Natural killer cell treated with Interleukin-12 subunit alpha and Interleukin-12 subunit beta and Interleukin-15 and Interleukin-18, amount 100 ng/mL, for 72 hours (primary cell): ENCODE measurements at regions not wholly inside any gene's neighbourhood (a gene's known extent, or its start where the extent isn't known, plus 50 kb on each side); places are given as distances from the start of the nearest gene placed in this dataset.
"Not testable (repeated sequence)": the region's sequence is repeated elsewhere in the genome, so short reads cannot be mapped to it uniquely, and the experiment has no call there.

Experiments used
- ATAC-seq, 2 donors: fragments of 150-1000 bp; cut with Tn5 transposase in 1 of 2; sonication (Bioruptor Pico), chemical (Tn5 transposase) in 1 of 2; 2 replicates each; pipeline ENCODE4 v1.10.0; 2021
- DNase-seq: peaks from one replicate; pipeline ENCODE4 v3.0.0; 2022; ENCODE audit warnings: low spot score
- H3K27ac Mint-ChIP-seq, 2 donors: 1 replicate in 1 of 2; 2 replicates in 1 of 2; pipeline ENCODE4 v1.8.0; 2022; ENCODE audit warnings: mixed read lengths in 2 of 2, mild to moderate bottlenecking in 1 of 2, moderate library complexity in 1 of 2
- H3K27me3 Mint-ChIP-seq, 2 donors: 1 replicate in 1 of 2; 2 replicates in 1 of 2; pipeline ENCODE4 v1.8.0; 2022; ENCODE audit warnings: mixed read lengths in 2 of 2
- H3K36me3 Mint-ChIP-seq: one replicate; pipeline ENCODE4 v1.8.0; 2022; ENCODE audit warnings: mixed read lengths
- H3K4me1 Mint-ChIP-seq, 2 donors: 1 replicate in 1 of 2; 2 replicates in 1 of 2; pipeline ENCODE4 v1.8.0; 2022; ENCODE audit warnings: low read depth in 2 of 2, mixed read lengths in 2 of 2, mild to moderate bottlenecking in 1 of 2
- H3K4me3 Mint-ChIP-seq: one replicate; pipeline ENCODE4 v1.8.0; 2022; ENCODE audit warnings: mixed read lengths
- H3K9me3 Mint-ChIP-seq: 2 replicates; pipeline ENCODE4 v1.8.0; 2022; ENCODE audit warnings: mixed read lengths

DNA sequence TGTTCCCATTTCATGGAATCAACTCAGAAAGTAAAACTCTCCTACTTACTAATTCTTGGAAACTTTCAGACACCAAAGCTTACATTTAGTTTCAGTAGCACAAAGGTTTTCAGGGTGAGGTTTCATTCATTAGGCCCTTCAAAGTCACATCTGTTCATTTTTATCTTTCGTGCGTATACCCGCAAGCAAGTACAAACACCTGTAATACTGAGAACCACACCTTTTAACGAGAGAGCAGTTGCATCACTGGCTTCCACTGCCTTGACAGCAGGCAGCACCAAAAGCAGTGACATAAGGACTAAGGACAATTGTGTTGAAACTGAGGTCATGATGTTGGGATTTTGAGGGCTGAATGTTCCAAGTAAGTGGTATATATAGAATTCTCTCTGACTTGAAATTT is 60.5 kb downstream of the GOLGA6L22 start:
- not testable (repeated sequence) for ATAC-seq, H3K36me3 Mint-ChIP-seq

DNA sequence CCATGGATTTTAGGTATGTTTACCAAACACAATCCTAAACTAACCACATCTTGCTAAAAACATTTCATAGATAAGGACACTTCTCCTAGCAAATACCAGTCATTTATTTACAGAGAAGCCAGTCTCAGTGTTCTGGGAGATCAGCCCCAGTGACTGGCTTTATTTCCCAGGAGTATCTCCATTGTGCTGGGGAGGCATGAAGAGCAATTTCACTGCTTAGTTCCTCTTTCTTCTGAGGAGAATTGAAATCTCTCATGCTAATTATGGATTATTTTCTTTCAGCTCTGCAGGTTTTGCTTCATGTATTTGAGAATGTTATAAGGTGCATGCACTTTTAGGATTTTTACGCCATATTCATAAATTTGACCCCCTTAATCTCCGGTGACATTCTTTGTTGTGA is 67.8 kb downstream of the GOLGA6L22 start:
- H3K36me3 Mint-ChIP-seq, H3K27ac Mint-ChIP-seq, H3K27me3 Mint-ChIP-seq, H3K4me3 Mint-ChIP-seq, H3K9me3 Mint-ChIP-seq, ATAC-seq, H3K4me1 Mint-ChIP-seq, DNase-seq: not testable (repeated sequence)

More for the DNA sequence above, 60.5 kb downstream of the GOLGA6L22 start:
- DNase-seq, H3K27ac Mint-ChIP-seq, H3K4me1 Mint-ChIP-seq, H3K27me3 Mint-ChIP-seq, H3K9me3 Mint-ChIP-seq, H3K4me3 Mint-ChIP-seq: not testable (repeated sequence)

DNA sequence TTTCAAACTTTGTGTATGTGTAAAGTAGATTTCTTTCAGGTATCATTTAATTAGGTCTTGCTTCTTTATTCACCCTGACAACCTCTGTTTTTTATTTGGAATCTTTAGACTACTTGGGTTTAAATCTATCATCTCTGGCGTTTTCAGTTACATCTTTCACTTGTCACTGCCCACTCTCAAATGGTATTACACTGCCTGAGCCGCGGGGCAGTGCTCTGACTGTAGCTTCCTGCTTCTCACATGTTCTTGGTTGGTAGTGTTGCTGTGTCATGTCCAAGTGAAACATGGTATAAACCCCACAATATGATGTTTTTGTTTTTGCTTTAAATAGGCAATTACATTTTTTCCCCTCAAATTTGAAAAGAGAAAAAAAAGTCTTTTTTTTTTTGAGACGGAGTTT is 68.3 kb downstream of the GOLGA6L22 start:
- not testable (repeated sequence) for ATAC-seq, H3K4me3 Mint-ChIP-seq, DNase-seq, H3K4me1 Mint-ChIP-seq, H3K27ac Mint-ChIP-seq, H3K9me3 Mint-ChIP-seq, H3K27me3 Mint-ChIP-seq, H3K36me3 Mint-ChIP-seq

DNA sequence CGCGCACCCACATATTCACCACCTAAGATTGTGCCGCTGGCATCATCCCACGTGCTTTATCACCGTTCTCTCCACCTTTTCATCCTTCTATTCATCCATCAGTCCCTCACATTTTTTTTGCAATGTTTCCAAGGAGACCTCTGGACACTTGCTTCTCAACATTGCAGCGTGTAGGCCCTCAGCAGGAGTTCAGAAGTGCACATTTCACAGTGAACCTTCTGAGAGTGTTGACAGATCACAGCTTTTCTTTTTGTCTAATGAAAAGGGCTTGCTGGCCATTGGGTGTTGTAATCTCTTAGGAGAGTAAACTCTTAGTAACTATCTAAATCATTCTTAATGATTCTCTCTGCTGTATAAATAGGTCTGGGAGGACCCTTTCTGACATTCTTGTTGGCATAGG is 70.5 kb downstream of the GOLGA6L22 start:
- not testable (repeated sequence) for H3K36me3 Mint-ChIP-seq

DNA sequence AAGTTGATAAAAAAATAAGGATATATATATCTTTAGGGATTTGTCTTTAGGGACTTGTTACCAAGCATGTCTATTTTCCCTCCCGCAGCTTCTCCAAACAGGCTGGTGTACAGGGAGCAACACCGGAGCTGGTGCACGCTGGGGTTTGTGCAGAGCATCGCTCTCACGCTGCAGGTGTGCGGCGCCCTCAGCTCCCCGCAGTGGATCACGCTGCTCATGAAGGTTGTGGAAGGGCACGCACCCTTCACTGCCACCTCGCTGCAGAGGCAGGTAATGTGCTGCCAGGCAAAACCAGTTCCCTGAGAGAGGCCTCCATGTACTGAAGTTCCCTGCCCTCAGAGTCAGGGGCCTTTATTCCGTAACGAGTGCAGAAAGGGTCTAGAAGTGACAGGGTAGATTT is 101.0 kb downstream of the GOLGA6L22 start:
- not testable (repeated sequence) for ATAC-seq, H3K9me3 Mint-ChIP-seq, H3K27ac Mint-ChIP-seq, H3K4me1 Mint-ChIP-seq, H3K27me3 Mint-ChIP-seq, H3K36me3 Mint-ChIP-seq, H3K4me3 Mint-ChIP-seq, DNase-seq

More for the DNA sequence above, 70.5 kb downstream of the GOLGA6L22 start:
- H3K27ac Mint-ChIP-seq, H3K4me3 Mint-ChIP-seq, H3K4me1 Mint-ChIP-seq, ATAC-seq, H3K9me3 Mint-ChIP-seq, H3K27me3 Mint-ChIP-seq, DNase-seq: not testable (repeated sequence)

DNA sequence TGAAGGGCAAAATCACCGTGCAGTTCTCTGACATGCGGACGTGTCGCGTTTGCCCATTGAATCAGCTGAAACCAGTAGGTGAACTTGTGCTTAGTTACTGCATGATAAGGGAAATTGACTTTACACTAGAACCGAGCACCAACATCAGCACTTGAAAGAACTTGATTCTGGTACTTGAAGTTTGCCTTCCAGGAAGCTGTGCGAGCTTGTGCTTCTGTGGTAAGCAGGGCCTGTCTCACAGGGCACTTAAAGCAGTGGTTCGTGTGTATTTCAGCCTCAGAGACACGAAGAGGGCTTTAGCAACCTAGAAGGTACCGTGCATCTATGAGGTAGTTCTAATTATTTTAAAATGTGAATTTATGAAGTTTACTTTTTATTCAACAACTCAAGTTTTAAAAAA is 103.0 kb downstream of the GOLGA6L22 start:
- H3K9me3 Mint-ChIP-seq, ATAC-seq, H3K27me3 Mint-ChIP-seq: not testable (repeated sequence)

DNA sequence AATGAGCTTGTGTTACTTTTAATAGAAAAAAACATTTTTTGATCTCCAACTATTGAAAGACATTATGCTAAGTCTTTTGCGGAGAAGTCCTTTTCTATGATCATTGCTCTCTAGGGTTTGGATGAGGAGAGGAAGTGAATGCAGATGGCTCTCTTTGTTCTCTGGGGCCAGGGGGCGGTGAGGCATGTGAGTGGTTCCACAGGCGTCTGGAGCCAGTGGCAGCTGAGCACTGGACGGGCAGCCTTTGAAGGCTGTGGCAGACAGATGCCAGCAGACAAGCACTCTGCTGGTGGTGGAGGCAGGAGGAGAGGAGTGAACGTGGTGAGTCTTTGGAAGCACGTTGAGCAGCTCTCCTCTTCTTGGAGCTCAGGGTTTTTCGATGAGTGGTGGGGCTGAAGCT is 107.8 kb downstream of the GOLGA6L22 start:
- H3K4me1 Mint-ChIP-seq, ATAC-seq, DNase-seq, H3K9me3 Mint-ChIP-seq, H3K27me3 Mint-ChIP-seq, H3K36me3 Mint-ChIP-seq, H3K27ac Mint-ChIP-seq, H3K4me3 Mint-ChIP-seq: not testable (repeated sequence)

More for the DNA sequence above, 103.0 kb downstream of the GOLGA6L22 start:
- not testable (repeated sequence) for H3K36me3 Mint-ChIP-seq, H3K4me3 Mint-ChIP-seq, H3K27ac Mint-ChIP-seq, H3K4me1 Mint-ChIP-seq, DNase-seq

DNA sequence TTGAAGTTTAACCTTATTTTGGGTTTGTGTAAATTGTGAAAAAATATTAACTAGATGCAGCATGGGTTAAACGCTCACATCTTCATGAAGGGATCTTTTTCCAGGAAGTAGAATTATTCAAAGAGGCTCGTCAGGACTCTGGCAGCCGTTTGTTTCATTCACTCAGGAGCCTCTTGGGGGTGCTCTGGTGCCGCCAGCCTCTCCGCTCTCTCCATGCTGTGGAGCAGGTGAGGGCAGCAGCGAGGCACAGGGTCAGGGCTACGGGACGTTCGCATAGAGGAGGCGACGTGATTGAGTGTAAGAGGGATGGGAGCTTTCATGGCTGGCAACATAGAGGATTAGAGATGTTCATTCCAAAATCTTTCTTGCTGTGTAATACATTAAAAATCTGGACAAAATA is 110.8 kb downstream of the GOLGA6L22 start:
- H3K9me3 Mint-ChIP-seq, H3K36me3 Mint-ChIP-seq, H3K4me3 Mint-ChIP-seq, H3K27ac Mint-ChIP-seq, H3K4me1 Mint-ChIP-seq, ATAC-seq, DNase-seq, H3K27me3 Mint-ChIP-seq: not testable (repeated sequence)

DNA sequence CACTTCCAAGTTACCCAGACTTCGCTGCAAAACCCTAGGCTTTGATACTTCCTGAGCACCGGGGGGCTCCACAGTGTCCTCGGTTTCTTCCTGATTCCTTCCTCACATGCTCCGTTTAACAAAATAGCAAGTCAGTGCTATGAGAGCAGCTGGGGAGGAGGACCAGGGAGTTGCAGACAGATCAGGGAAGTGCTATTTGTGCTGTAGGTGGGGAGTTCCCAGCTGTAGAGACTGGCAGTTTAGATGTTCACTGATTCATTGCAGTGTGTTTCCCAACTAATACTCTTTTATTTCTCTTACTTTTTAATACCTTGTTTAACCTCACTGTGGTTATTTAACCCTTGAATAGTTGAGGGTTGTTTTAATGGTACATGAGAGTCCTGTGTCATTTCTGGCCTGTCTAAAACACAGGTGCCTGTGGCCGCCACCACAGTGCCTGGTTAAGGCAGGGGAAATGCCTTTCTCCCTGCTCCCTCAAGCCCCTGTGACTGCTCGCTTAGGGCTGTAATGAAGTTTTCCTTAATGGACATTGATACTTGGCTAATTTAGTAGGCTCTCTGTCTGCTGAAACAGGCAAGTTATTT is 113.5 kb downstream of the GOLGA6L22 start:
- H3K9me3 Mint-ChIP-seq, H3K4me1 Mint-ChIP-seq, ATAC-seq, H3K4me3 Mint-ChIP-seq, DNase-seq, H3K27me3 Mint-ChIP-seq, H3K27ac Mint-ChIP-seq, H3K36me3 Mint-ChIP-seq: not testable (repeated sequence)

DNA sequence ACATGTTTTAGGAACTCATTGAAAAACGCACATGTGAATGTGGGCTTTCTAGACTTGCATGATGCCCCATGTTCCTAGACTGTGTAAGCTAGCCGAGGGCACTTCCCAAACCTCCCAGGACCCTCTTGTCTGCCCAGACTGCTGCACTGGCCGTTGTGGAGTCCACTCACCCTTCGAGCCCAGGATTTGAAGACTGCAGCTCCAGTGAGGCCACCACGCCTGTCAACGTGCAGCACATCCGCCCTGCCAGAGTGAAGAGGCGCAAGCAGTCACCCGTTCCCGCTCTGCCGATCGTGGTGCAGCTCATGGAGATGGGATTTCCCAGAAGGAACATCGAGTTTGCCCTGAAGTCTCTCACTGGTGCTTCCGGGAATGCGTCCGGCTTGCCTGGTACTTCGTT is 114.1 kb downstream of the GOLGA6L22 start:
- H3K36me3 Mint-ChIP-seq, H3K9me3 Mint-ChIP-seq, H3K4me1 Mint-ChIP-seq, H3K4me3 Mint-ChIP-seq, DNase-seq, H3K27me3 Mint-ChIP-seq, H3K27ac Mint-ChIP-seq: not testable (repeated sequence)
- peak in 1 of 2 donors; percentile 52 for ATAC-seq

DNA sequence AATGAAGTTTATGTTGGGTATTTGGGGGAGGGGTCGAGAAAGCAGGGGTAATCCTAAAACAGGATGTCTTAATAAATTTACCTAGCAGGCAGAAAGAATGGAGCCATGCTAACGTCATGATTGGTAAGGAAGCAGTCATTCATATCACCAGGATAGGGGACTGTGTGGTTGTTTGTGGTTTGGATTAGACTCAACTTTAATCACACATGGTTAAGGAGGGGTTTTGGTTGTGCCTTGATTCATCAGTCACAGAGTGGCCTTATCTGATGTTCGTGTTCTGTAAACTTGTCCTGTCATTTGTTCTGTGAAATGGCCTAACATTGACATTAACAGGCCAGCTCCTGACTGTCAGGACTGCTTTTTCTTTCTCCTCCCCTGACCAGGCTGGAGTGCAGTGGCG is 119.1 kb downstream of the GOLGA6L22 start:
- not testable (repeated sequence) for DNase-seq, H3K4me1 Mint-ChIP-seq, H3K9me3 Mint-ChIP-seq, H3K27me3 Mint-ChIP-seq, H3K36me3 Mint-ChIP-seq, H3K27ac Mint-ChIP-seq, H3K4me3 Mint-ChIP-seq
- ATAC-seq = peak; percentile 69 to 70

DNA sequence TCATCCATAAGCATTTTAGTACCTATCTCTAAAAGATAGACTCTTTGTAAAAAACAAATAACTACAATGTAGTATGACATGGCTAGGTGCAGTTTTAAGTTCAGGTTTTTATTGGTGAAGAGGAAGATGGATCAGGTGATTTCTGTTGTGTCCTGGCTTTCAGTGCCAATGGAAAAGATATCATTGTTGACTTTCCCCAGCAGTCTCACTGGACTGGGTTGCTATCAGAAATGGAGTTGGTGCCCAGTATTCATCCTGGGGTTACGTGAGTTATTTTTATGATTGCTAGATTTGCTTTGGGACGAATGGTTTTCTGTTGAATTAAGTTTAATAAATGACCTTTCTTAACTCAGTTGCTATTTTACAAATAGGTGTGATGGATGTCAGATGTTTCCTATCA is 120.5 kb downstream of the GOLGA6L22 start:
- not testable (repeated sequence) for H3K4me3 Mint-ChIP-seq, DNase-seq, H3K27ac Mint-ChIP-seq, H3K27me3 Mint-ChIP-seq, H3K9me3 Mint-ChIP-seq, H3K4me1 Mint-ChIP-seq, ATAC-seq, H3K36me3 Mint-ChIP-seq

DNA sequence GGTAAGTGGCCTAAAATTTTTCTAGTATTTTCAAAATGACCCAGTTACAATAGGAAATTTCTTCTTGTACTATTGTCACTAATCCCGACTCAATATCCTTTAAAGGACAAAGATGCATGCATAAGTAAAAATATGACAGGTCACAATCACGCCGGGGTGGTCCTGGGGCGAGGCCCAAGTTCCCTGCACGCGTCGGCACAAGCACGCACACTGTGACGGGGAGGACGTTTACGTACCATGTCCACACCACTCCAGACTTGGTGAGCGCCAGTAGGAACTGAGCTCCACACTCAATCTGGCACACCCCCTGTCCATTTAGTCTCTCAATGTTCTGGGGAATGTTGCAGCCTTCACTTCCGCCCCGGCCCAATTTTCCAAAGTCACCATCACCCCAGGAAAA is 128.7 kb downstream of the GOLGA6L22 start:
- H3K36me3 Mint-ChIP-seq, H3K4me3 Mint-ChIP-seq, H3K27me3 Mint-ChIP-seq, H3K27ac Mint-ChIP-seq, H3K9me3 Mint-ChIP-seq, DNase-seq, H3K4me1 Mint-ChIP-seq, ATAC-seq: not testable (repeated sequence)

DNA sequence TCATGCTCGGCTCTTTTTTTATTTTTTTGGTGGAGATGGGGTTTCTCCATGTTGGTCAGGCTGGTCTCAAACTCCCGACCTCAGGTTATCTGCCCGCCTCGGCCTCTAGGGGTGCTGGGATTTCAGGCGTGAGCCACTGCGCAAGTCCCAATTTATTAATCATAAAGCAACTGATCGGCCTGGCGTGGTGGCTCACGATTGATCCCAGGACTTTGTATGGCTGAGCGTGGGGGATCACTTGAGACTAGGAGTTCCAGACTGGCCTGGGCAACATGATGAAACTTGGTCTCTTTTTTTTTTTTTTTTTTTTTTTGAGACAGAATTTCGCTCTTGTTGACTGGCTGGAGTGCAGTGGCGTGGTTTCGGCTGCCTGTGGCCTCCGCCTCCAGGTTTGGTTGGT is 139.8 kb downstream of the GOLGA6L22 start:
- not testable (repeated sequence) for DNase-seq, H3K27ac Mint-ChIP-seq, H3K36me3 Mint-ChIP-seq, H3K27me3 Mint-ChIP-seq, ATAC-seq, H3K4me1 Mint-ChIP-seq, H3K9me3 Mint-ChIP-seq, H3K4me3 Mint-ChIP-seq

DNA sequence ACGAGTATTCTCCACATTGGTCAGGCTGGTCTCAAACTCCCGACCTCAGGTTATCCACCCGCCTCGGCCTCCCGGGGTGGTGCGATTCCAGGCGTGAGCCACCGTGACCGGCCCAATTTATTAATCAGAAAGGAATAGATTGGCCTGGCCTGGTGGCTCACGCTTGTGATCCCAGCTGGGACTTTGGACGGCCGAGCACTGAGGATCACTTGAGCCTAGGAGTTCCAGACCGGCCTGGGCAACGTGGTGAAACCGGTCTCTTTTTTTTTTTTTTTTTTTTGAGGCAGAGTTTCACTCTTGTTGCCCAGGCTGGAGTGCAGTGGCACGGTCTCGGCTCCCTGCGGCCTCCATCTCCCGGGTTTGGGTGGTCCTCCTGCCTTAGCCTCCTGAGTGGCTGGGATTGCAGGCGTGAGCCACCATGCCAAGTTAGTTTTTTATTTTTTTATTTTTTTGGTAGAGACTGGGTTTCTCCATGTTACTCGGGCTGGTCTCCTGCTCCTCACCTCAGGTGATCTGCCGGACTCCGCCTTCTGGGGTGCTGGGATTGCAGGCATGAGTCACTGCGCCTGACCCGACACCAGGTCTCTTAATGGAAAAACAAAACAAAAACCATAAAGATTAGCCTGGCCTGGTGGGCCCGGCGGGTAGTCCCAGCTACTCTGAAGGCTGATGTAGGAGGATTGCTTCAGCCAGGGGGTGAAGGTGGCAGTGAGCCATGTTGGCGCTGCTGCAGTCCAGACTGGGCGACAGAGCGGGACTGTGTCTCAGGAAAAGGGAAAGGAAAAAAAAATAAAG is 141.0 kb downstream of the GOLGA6L22 start:
- not testable (repeated sequence) for ATAC-seq

More for the DNA sequence above, 141.0 kb downstream of the GOLGA6L22 start:
- not testable (repeated sequence) for H3K36me3 Mint-ChIP-seq, H3K9me3 Mint-ChIP-seq, H3K4me1 Mint-ChIP-seq, H3K4me3 Mint-ChIP-seq, H3K27ac Mint-ChIP-seq, H3K27me3 Mint-ChIP-seq, DNase-seq
